Liver (tissue), 8 donors: ENCODE measurements at regions not wholly inside any gene's neighbourhood (a gene's known extent, or its start where the extent isn't known, plus 50 kb on each side); places are given as distances from the start of the nearest gene placed in this dataset.

Experiments used
- DNase-seq: peaks from one replicate; pipeline ENCODE4 v3.0.0-alpha.2; 2017; ENCODE audit warnings: low spot score
- H3K27ac ChIP-seq, 2 donors: one replicate each; pipeline ENCODE4 v1.7.0; 2013; ENCODE audit warnings: inconsistent platforms in 2 of 2, low read length in 2 of 2, control low read depth in 1 of 2, low read depth in 1 of 2, mild to moderate bottlenecking in 1 of 2
- H3K27me3 ChIP-seq, 4 donors: one replicate each; pipeline versions ENCODE4 v1.6.1 to v1.7.0; 2013; ENCODE audit warnings: low read length in 3 of 4, inconsistent platforms in 1 of 4, mild to moderate bottlenecking in 1 of 4, moderate library complexity in 1 of 4; ENCODE audit not compliant: control insufficient read depth in 4 of 4, insufficient read depth in 4 of 4
- H3K36me3 ChIP-seq, 4 donors: one replicate each; pipeline versions ENCODE4 v1.6.1 to v1.7.0; 2013; ENCODE audit warnings: low read length in 3 of 4, mild to moderate bottlenecking in 3 of 4, low read depth in 1 of 4, moderate library complexity in 1 of 4; ENCODE audit not compliant: control insufficient read depth in 4 of 4, insufficient read depth in 3 of 4
- H3K4me1 ChIP-seq, 4 donors: one replicate each; pipeline versions ENCODE4 v1.6.1 to v1.7.0; 2013; ENCODE audit warnings: low read length in 3 of 4, mild to moderate bottlenecking in 3 of 4, moderate library complexity in 1 of 4; ENCODE audit not compliant: control insufficient read depth in 4 of 4, insufficient read depth in 4 of 4
- H3K4me3 ChIP-seq, 3 donors: one replicate each; pipeline versions ENCODE4 v1.6.1 to v1.7.0; 2013; ENCODE audit warnings: low read length in 3 of 3, control low read depth in 1 of 3, low read depth in 1 of 3, mild to moderate bottlenecking in 1 of 3
- H3K9ac ChIP-seq, 2 donors: one replicate each; pipeline ENCODE4 v1.7.0; 2013; ENCODE audit warnings: low read length in 2 of 2, mild to moderate bottlenecking in 2 of 2, moderate library complexity in 2 of 2, control low read depth in 1 of 2, low read depth in 1 of 2
- H3K9me3 ChIP-seq, 4 donors: one replicate each; pipeline versions ENCODE4 v1.6.1 to v1.7.0; 2013; ENCODE audit warnings: low read length in 3 of 4; ENCODE audit not compliant: control insufficient read depth in 4 of 4
- ATF3 ChIP-seq: IDR thresholded peaks from 2 replicates; pipeline ENCODE4 v1.6.1; 2016; ENCODE audit warnings: antibody characterized with exemption
- CTCF ChIP-seq: fragments of 150-350 bp; IDR thresholded peaks from 2 replicates; pipeline ENCODE4 v1.5.1; 2017; ENCODE audit warnings: improper control_type of control experiment, low read depth, low read length; ENCODE audit not compliant: missing input control
- EGR1 ChIP-seq, 2 donors: IDR thresholded peaks; 2 replicates each; pipeline ENCODE4 v1.6.1; 2016 to 2018; ENCODE audit warnings: antibody characterized with exemption in 2 of 2, low read depth in 2 of 2
- FOXA1 ChIP-seq: IDR thresholded peaks from 2 replicates; pipeline ENCODE4 v1.6.1; 2016; ENCODE audit warnings: antibody characterized with exemption
- FOXA2 ChIP-seq: IDR thresholded peaks from 2 replicates; pipeline ENCODE4 v1.6.1; 2016; ENCODE audit warnings: antibody characterized with exemption
- GABPA ChIP-seq, 2 donors: IDR thresholded peaks in 1 of 2; conservative IDR thresholded peaks in 1 of 2; 2 replicates each; pipeline ENCODE4 v1.6.1; 2016; ENCODE audit warnings: antibody characterized with exemption in 2 of 2, mild to moderate bottlenecking in 1 of 2, moderate library complexity in 1 of 2
- HNF4A ChIP-seq, 2 donors: conservative IDR thresholded peaks; 2 replicates each; pipeline ENCODE4 v1.6.1; 2016; ENCODE audit warnings: antibody characterized with exemption in 2 of 2, mild to moderate bottlenecking in 2 of 2
- HNF4G ChIP-seq: IDR thresholded peaks from 2 replicates; pipeline ENCODE4 v1.6.1; 2016; ENCODE audit warnings: antibody characterized with exemption
- JUND ChIP-seq, 2 donors: IDR thresholded peaks; 2 replicates each; pipeline ENCODE4 v1.6.1; 2016; ENCODE audit warnings: antibody characterized with exemption in 2 of 2
- MAX ChIP-seq: IDR thresholded peaks from 2 replicates; pipeline ENCODE4 v1.6.1; 2016; ENCODE audit warnings: antibody characterized with exemption
- NR2F2 ChIP-seq: IDR thresholded peaks from 2 replicates; pipeline ENCODE4 v1.6.1; 2016; ENCODE audit warnings: antibody characterized with exemption
- RAD21 ChIP-seq, 2 donors: IDR thresholded peaks; 2 replicates each; pipeline ENCODE4 v1.6.1; 2016; ENCODE audit warnings: antibody characterized with exemption in 2 of 2, mild to moderate bottlenecking in 2 of 2
- REST ChIP-seq: IDR thresholded peaks from 2 replicates; pipeline ENCODE4 v1.6.1; 2016; ENCODE audit warnings: antibody characterized with exemption, mild to moderate bottlenecking
- RXRA ChIP-seq, 2 donors: IDR thresholded peaks; 2 replicates each; pipeline ENCODE4 v1.6.1; 2017 to 2018; ENCODE audit warnings: antibody characterized with exemption in 2 of 2, mild to moderate bottlenecking in 1 of 2
- SP1 ChIP-seq: IDR thresholded peaks from 2 replicates; pipeline ENCODE4 v1.6.1; 2018; ENCODE audit warnings: antibody characterized with exemption, mild to moderate bottlenecking
- TAF1 ChIP-seq: conservative IDR thresholded peaks from 2 replicates; pipeline ENCODE4 v1.6.1; 2016; ENCODE audit warnings: antibody characterized with exemption, mild to moderate bottlenecking
- YY1 ChIP-seq: IDR thresholded peaks from 2 replicates; pipeline ENCODE4 v1.6.1; 2016; ENCODE audit warnings: antibody characterized with exemption, mild to moderate bottlenecking
- ZBTB33 ChIP-seq: IDR thresholded peaks from 2 replicates; pipeline ENCODE4 v1.6.1; 2016; ENCODE audit warnings: antibody characterized with exemption
- WGBS: extraction: QIAGEN DNeasy Blood & Tissue Kit; methylation state at CpG from one replicate; pipeline ENCODE4 v1.1.7; 2013; 5-methylcytosine and 5-hydroxymethylcytosine counted together
- donor health status: healthy.
- donor health status: healthy.
- donor health status: healthy.
- donor health status: healthy.
- donor health status: healthy.

GRCh38 chr2:4073026-4073569 lies 369.7 kb downstream of the DCDC2C start:
- WGBS, result 73% methylated on average over 11 of the region's 11 CpGs

GRCh38 chr2:4077017-4077416 lies 373.6 kb downstream of the DCDC2C start:
- Histone ChIP-seq H3K36me3 (no peaks in the 10 kb centered on the region), H3K4me1 (no peaks in the 10 kb centered on the region), H3K9ac (no peak overlapping the region), H3K27ac (no peak overlapping the region), H3K9me3 (no peaks in the 10 kb centered on the region), H3K27me3 (no peaks in the 10 kb centered on the region), H3K4me3 (no peak overlapping the region)
- DNase-seq, result no peak
- WGBS, result 43% methylated on average over 3 of the region's 3 CpGs
- TF ChIP-seq YY1 (no peak), ATF3 (no peak), FOXA1 (no peak), ZBTB33 (no peak), HNF4A (conservative IDR thresholded peaks at IDR 0.05) (no peak), RXRA (IDR thresholded peaks at IDR 0.05) (no peak), GABPA (IDR thresholded peaks at IDR 0.05 in 1 of 2, conservative IDR thresholded peaks at IDR 0.05 in 1 of 2) (no peak), EGR1 (IDR thresholded peaks at IDR 0.05; ENCODE audit: low read depth in 2 of 2) (no peak), NR2F2 (no peak), CTCF (no peak), REST (no peak), FOXA2 (no peak), MAX (no peak)

More at GRCh38 chr2:4073026-4073569, 369.7 kb downstream of the DCDC2C start:
- Histone ChIP-seq H3K4me1 (no peaks in the 10 kb centered on the region), H3K36me3 (no peaks in the 10 kb centered on the region), H3K27ac (no peak overlapping the region), H3K27me3 (no peaks in the 10 kb centered on the region), H3K9me3 (no peaks in the 10 kb centered on the region), H3K4me3 (no peak overlapping the region), H3K9ac (no peak overlapping the region)
- TF ChIP-seq NR2F2 (no peak), HNF4G (no peak), GABPA (IDR thresholded peaks at IDR 0.05 in 1 of 2, conservative IDR thresholded peaks at IDR 0.05 in 1 of 2) (no peak), ZBTB33 (no peak), SP1 (no peak), TAF1 (no peak), MAX (no peak), RAD21 (IDR thresholded peaks at IDR 0.05) (no peak), YY1 (no peak), FOXA2 (no peak), JUND (IDR thresholded peaks at IDR 0.05) (no peak)
- no peak for DNase-seq
